Rectal smooth muscle tissue (tissue), 1 donor: ENCODE measurements at regions not wholly inside any gene's neighbourhood (a gene's known extent, or its start where the extent isn't known, plus 50 kb on each side); places are given as distances from the start of the nearest gene placed in this dataset.

ENCODE experiments used
- H3K27ac ChIP-seq: one replicate; pipeline ENCODE4 v1.7.0; 2013; ENCODE audit warnings: low read depth, low read length, inconsistent platforms
- H3K27me3 ChIP-seq: one replicate; pipeline ENCODE4 v1.7.0; 2013; ENCODE audit warnings: low read length; ENCODE audit not compliant: control insufficient read depth, insufficient read depth
- H3K36me3 ChIP-seq: one replicate; pipeline ENCODE4 v1.7.0; 2013; ENCODE audit warnings: low read length; ENCODE audit not compliant: control insufficient read depth, insufficient read depth
- H3K4me1 ChIP-seq: one replicate; pipeline ENCODE4 v1.7.0; 2013; ENCODE audit warnings: low read length; ENCODE audit not compliant: control insufficient read depth, insufficient read depth
- H3K4me3 ChIP-seq: one replicate; pipeline ENCODE4 v1.7.0; 2013; ENCODE audit warnings: low read length
- H3K9ac ChIP-seq: one replicate; pipeline ENCODE4 v1.7.0; 2013; ENCODE audit warnings: low read length

- Histone ChIP-seq H3K36me3 (no peaks in the 10 kb centered on the region), H3K4me1 (no peaks in the 10 kb centered on the region), H3K9ac (no peak overlapping the region), H3K27ac (peak overlapping the region; percentile 34), H3K4me3 (no peak overlapping the region), H3K27me3 (no peaks in the 10 kb centered on the region)
Measured at GRCh38 chr3:182244222-182244971, 532.7 kb downstream of the SOX2 start.

- H3K9ac ChIP-seq, result no peak overlapping the region
- H3K27ac ChIP-seq, result no peak overlapping the region
- H3K4me1 ChIP-seq, result no peaks in the 10 kb centered on the region
- H3K4me3 ChIP-seq, result no peak overlapping the region
- no peaks in the 10 kb centered on the region for H3K27me3 ChIP-seq
- no peaks in the 10 kb centered on the region for H3K36me3 ChIP-seq
Measured at GRCh38 chr3:182245059-182245458, 533.3 kb downstream of the SOX2 start.

DNA sequence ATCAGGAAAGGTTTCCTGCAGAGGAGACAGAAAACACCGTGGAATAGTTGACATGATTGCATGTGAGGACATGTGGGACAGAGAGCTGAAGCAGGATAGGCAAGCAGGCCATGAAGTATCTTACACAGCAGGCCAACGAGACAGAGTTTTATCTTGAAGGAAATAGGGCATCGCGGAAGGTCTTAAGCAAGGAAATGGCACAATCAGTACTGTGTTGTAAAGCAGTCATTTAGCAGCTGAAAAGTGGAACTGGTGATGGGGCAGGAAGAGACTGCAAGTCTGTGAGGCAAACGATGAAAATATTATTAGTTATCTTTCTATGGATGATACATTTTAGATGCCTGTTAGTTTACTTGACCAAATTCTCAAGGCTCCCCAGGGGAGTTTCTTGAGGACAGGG lies 535.1 kb downstream of the SOX2 start:
- Histone ChIP-seq H3K27me3 (no peaks in the 10 kb centered on the region), H3K4me3 (no peak overlapping the region), H3K4me1 (no peaks in the 10 kb centered on the region), H3K36me3 (no peaks in the 10 kb centered on the region), H3K9ac (no peak overlapping the region), H3K27ac (no peak overlapping the region)

- Histone ChIP-seq H3K4me3 (no peak overlapping the region), H3K9ac (no peak overlapping the region), H3K27ac (no peak overlapping the region), H3K4me1 (no peaks in the 10 kb centered on the region), H3K36me3 (no peaks in the 10 kb centered on the region), H3K27me3 (no peaks in the 10 kb centered on the region)
Measured at GRCh38 chr3:182248349-182248880, 536.7 kb downstream of the SOX2 start.

- no peaks in the 10 kb centered on the region for H3K27me3 ChIP-seq
- no peak overlapping the region for H3K27ac ChIP-seq
- H3K4me3 ChIP-seq, result no peak overlapping the region
- no peaks in the 10 kb centered on the region for H3K36me3 ChIP-seq
- no peaks in the 10 kb centered on the region for H3K4me1 ChIP-seq
- H3K9ac ChIP-seq, result no peak overlapping the region
Measured at GRCh38 chr3:182252802-182253201, 540.5 kb upstream of the ATP11B start.

DNA sequence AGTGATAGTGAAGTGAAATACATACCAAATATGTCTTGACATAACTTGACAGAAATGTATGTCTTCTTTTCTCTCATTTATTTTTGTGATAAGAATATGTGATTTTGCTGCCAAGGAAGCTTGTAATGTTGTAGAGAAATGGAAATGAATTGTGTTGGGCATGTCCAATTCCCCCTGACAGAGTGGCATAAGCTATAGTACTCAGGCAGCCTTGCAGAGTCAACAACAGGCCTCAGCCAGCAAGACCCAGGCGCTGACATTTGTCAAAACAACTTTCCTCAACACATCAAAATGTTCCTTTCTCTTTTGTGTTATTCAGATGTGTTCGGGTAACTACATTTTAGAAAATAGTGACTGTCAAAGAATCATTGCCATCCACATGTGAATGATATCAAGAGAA lies 538.1 kb upstream of the ATP11B start:
- no peak overlapping the region for H3K27ac ChIP-seq
- no peak overlapping the region for H3K9ac ChIP-seq
- no peaks in the 10 kb centered on the region for H3K27me3 ChIP-seq
- no peaks in the 10 kb centered on the region for H3K36me3 ChIP-seq
- H3K4me1 ChIP-seq, result no peaks in the 10 kb centered on the region
- H3K4me3 ChIP-seq, result no peak overlapping the region

- H3K36me3 ChIP-seq, result no peaks in the 10 kb centered on the region
- H3K4me3 ChIP-seq, result no peak overlapping the region
- H3K27me3 ChIP-seq, result no peaks in the 10 kb centered on the region
- no peaks in the 10 kb centered on the region for H3K4me1 ChIP-seq
- no peak overlapping the region for H3K27ac ChIP-seq
- no peak overlapping the region for H3K9ac ChIP-seq
Measured at GRCh38 chr3:182257361-182257760, 535.9 kb upstream of the ATP11B start.

- no peak overlapping the region for H3K9ac ChIP-seq
- H3K27me3 ChIP-seq, result no peaks in the 10 kb centered on the region
- no peak overlapping the region for H3K4me3 ChIP-seq
- H3K4me1 ChIP-seq, result no peaks in the 10 kb centered on the region
- no peak overlapping the region for H3K27ac ChIP-seq
- no peaks in the 10 kb centered on the region for H3K36me3 ChIP-seq
Measured at GRCh38 chr3:182258538-182259177, 534.6 kb upstream of the ATP11B start.

DNA sequence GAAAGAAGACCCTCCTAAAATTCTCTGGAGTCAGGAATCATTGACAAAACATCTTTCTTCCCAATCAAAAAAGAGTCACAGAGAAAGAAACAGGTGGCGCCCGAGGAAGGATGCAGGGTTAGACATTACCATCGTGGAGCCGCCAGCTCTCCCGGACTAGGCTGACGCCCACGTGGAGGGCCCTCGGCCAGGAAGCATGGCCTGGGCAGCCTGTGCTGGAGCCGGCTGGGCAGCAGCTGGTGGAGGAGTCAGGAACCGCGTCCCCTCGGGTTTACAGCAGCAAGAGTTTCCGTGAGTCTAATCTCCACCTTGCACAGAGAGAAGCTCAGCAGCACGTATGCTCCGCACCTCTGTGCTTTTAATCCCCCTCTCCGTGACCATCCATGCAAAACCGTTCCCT lies 533.7 kb upstream of the ATP11B start:
- Histone ChIP-seq H3K36me3 (no peaks in the 10 kb centered on the region), H3K4me1 (no peaks in the 10 kb centered on the region), H3K9ac (no peak overlapping the region), H3K27me3 (no peaks in the 10 kb centered on the region), H3K4me3 (no peak overlapping the region), H3K27ac (no peak overlapping the region)

DNA sequence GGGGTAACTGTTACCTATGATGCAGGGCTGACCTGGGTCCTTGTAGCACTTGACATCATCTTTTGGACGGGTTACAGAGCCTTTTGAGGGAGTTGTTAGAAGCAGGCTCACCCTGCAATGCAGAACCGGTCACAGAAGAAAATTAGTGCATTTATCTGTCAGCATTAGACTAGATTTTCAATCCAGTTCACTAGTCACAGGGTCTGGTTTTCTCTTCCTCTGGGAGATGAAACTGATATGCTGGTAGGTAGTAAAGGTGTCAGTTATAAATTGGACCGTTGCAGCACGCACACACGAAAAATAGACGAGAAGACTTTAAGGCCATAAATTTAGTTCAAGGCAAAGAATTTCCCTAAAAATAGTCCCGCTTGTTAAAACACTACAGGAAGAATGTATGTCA lies 532.3 kb upstream of the ATP11B start:
- Histone ChIP-seq H3K4me3 (no peak overlapping the region), H3K27me3 (no peaks in the 10 kb centered on the region), H3K36me3 (no peaks in the 10 kb centered on the region), H3K9ac (no peak overlapping the region), H3K4me1 (no peaks in the 10 kb centered on the region), H3K27ac (no peak overlapping the region)

GRCh38 chr3:182268711-182269110 lies 524.6 kb upstream of the ATP11B start:
- Histone ChIP-seq H3K4me3 (no peak overlapping the region), H3K9ac (no peak overlapping the region), H3K27me3 (no peaks in the 10 kb centered on the region), H3K4me1 (no peaks in the 10 kb centered on the region), H3K27ac (no peak overlapping the region), H3K36me3 (no peaks in the 10 kb centered on the region)

DNA sequence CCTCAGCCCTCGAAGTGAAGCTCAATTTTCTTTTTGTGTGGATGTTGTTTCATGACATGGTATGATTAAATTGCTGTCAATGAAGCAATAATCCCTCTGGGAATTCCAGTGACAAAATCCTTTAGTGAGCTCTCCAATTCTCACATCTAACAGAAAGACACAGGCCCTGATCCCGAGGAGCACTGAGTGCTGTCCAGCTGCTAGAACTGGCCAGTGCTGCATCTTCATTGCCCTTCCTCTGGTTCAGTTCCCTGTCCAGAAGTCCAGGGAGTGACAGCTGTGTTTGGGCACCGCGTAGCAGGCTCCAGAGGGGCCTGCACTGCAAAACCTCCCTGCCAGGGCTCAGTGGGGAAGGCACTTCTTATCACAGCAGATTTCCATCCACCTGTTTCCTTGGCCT lies 516.8 kb upstream of the ATP11B start:
- H3K27ac ChIP-seq, result no peak overlapping the region
- no peak overlapping the region for H3K9ac ChIP-seq
- H3K4me3 ChIP-seq, result no peak overlapping the region
- no peaks in the 10 kb centered on the region for H3K4me1 ChIP-seq
- no peaks in the 10 kb centered on the region for H3K36me3 ChIP-seq
- no peaks in the 10 kb centered on the region for H3K27me3 ChIP-seq

GRCh38 chr3:182284793-182285192 lies 508.5 kb upstream of the ATP11B start:
- Histone ChIP-seq H3K36me3 (no peaks in the 10 kb centered on the region), H3K4me3 (no peak overlapping the region), H3K4me1 (no peaks in the 10 kb centered on the region), H3K9ac (no peak overlapping the region), H3K27ac (no peak overlapping the region), H3K27me3 (no peaks in the 10 kb centered on the region)
